Loucy (cell line): ENCODE measurements at regions not wholly inside any gene's neighbourhood (a gene's known extent, or its start where the extent isn't known, plus 50 kb on each side); places are given as distances from the start of the nearest gene placed in this dataset.

Experiments used
- H2AFZ ChIP-seq: fragments of 200-600 bp; sonication (generic); 2 replicates; pipeline ENCODE4 v1.6.0; 2016; ENCODE audit warnings: antibody characterized with exemption, mild to moderate bottlenecking, low read length, moderate library complexity
- H3F3A ChIP-seq: fragments of 200-600 bp; 2 replicates; pipeline ENCODE4 v1.6.0; 2016; ENCODE audit warnings: antibody characterized with exemption, low read depth, mild to moderate bottlenecking
- H3K27me3 ChIP-seq: fragments of 200-600 bp; sonication (generic); 2 replicates; pipeline ENCODE4 v1.6.1; 2014; ENCODE audit warnings: low read length, mild to moderate bottlenecking; ENCODE audit not compliant: insufficient read depth, poor library complexity, severe bottlenecking
- H3K36me3 ChIP-seq: fragments of 200-600 bp; sonication (generic); 2 replicates; pipeline ENCODE4 v1.6.1; 2016; ENCODE audit warnings: low read length; ENCODE audit not compliant: insufficient read depth
- H3K4me1 ChIP-seq: fragments of 200-600 bp; sonication (generic); 2 replicates; pipeline ENCODE4 v1.5.1; 2014; ENCODE audit warnings: low read length, mild to moderate bottlenecking; ENCODE audit not compliant: insufficient read depth, poor library complexity, severe bottlenecking
- H3K4me2 ChIP-seq: fragments of 200-600 bp; sonication (generic); 2 replicates; pipeline ENCODE4 v1.6.0; 2014; ENCODE audit warnings: antibody characterized with exemption, low read length, low read depth, mild to moderate bottlenecking; ENCODE audit not compliant: poor library complexity, severe bottlenecking
- H3K4me3 ChIP-seq: fragments of 200-600 bp; sonication (generic); 2 replicates; pipeline ENCODE4 v1.5.1; 2014; ENCODE audit warnings: low read length, mild to moderate bottlenecking, mixed read lengths; ENCODE audit not compliant: poor library complexity, severe bottlenecking
- H3K79me2 ChIP-seq: fragments of 200-600 bp; sonication (generic); 2 replicates; pipeline ENCODE4 v1.6.1; 2014; ENCODE audit warnings: low read length; ENCODE audit not compliant: insufficient read depth
- H3K9ac ChIP-seq: fragments of 200-600 bp; sonication (generic); 2 replicates; pipeline ENCODE4 v1.6.0; 2014; ENCODE audit warnings: mild to moderate bottlenecking, low read depth, low read length, moderate library complexity; ENCODE audit not compliant: poor library complexity, severe bottlenecking
- H3K9me2 ChIP-seq: fragments of 200-600 bp; sonication (generic); replicated peaks from 2 replicates; pipeline ENCODE4 v1.6.1; 2016; ENCODE audit warnings: low read depth, low read length, mixed read lengths
- H3K9me3 ChIP-seq: fragments of 200-600 bp; sonication (generic); 2 replicates; pipeline ENCODE4 v1.6.1; 2014; ENCODE audit warnings: mild to moderate bottlenecking, antibody characterized with exemption, low read length, low read depth; ENCODE audit not compliant: insufficient read depth
- H4K20me1 ChIP-seq: fragments of 200-600 bp; sonication (generic); 2 replicates; pipeline ENCODE4 v1.6.0; 2014; ENCODE audit warnings: antibody characterized with exemption, low read length, mild to moderate bottlenecking; ENCODE audit not compliant: insufficient read depth, poor library complexity, severe bottlenecking
- EZH2phosphoT487 ChIP-seq: fragments of 200-600 bp; IDR thresholded peaks from 2 replicates; pipeline ENCODE4 v1.6.1; 2018; ENCODE audit warnings: antibody characterized with exemption, mild to moderate bottlenecking, moderate library complexity, borderline replicate concordance
- TF ChIP-seq, protein P1 (sequence below): fragments of 200-600 bp; sonication (generic); conservative IDR thresholded peaks from 2 replicates; pipeline ENCODE4 v1.5.1; 2014; ENCODE audit warnings: mild to moderate bottlenecking, antibody characterized with exemption, low read length

DNA sequence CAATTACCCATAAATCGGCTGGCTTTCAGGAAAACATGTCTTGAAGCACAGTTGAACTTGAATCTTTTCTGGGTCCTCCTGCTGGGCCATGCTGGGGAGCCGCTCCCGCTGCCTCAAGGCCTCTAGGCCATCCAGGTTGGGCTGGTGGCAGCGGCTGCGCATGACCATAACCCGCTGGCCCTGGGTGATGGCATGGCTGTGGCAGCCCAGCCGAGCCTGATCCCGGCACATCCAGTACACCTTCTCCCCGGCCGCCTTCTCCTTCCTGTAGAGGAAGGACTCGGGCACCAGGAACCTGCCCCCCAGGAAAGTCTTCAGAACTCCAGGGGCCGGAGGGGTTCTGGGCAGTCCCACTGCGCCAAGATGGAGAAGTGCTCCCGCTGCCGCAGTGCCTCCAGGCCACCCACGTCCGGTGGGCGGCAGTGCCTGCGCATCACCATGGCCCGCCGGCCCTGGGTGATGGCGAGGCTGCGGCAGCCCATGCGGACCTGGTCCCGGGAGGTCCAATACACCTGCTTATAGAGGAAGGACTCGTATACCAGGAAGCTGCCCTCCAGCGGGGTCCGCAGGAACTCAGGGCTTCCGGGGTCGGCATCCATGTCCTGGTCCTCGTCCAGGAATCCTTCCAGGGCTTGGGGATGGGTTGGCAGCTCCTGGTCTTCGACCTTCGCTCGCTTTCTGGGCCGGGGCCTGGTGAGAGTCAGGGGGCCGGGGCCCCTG, 84.3 kb upstream of the FXR1 start:
- no peaks in the 10 kb centered on the region for H3K9me2 ChIP-seq
- H2AFZ ChIP-seq: no peak overlapping the region
- no peaks in the 10 kb centered on the region for H3F3A ChIP-seq
- no peaks in the 10 kb centered on the region for H3K4me1 ChIP-seq
- H3K79me2 ChIP-seq: no peaks in the 10 kb centered on the region
- no peaks in the 10 kb centered on the region for H4K20me1 ChIP-seq
- no peak overlapping the region for H3K9ac ChIP-seq
- no peak overlapping the region for H3K4me2 ChIP-seq
- no peak for TF ChIP-seq EZH2phosphoT487
- TF ChIP-seq, protein P1, sequence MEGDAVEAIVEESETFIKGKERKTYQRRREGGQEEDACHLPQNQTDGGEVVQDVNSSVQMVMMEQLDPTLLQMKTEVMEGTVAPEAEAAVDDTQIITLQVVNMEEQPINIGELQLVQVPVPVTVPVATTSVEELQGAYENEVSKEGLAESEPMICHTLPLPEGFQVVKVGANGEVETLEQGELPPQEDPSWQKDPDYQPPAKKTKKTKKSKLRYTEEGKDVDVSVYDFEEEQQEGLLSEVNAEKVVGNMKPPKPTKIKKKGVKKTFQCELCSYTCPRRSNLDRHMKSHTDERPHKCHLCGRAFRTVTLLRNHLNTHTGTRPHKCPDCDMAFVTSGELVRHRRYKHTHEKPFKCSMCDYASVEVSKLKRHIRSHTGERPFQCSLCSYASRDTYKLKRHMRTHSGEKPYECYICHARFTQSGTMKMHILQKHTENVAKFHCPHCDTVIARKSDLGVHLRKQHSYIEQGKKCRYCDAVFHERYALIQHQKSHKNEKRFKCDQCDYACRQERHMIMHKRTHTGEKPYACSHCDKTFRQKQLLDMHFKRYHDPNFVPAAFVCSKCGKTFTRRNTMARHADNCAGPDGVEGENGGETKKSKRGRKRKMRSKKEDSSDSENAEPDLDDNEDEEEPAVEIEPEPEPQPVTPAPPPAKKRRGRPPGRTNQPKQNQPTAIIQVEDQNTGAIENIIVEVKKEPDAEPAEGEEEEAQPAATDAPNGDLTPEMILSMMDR: no peak
- H3K27me3 ChIP-seq: no peaks in the 10 kb centered on the region
- no peaks in the 10 kb centered on the region for H3K9me3 ChIP-seq
- no peak overlapping the region for H3K4me3 ChIP-seq
- no peaks in the 10 kb centered on the region for H3K36me3 ChIP-seq

DNA sequence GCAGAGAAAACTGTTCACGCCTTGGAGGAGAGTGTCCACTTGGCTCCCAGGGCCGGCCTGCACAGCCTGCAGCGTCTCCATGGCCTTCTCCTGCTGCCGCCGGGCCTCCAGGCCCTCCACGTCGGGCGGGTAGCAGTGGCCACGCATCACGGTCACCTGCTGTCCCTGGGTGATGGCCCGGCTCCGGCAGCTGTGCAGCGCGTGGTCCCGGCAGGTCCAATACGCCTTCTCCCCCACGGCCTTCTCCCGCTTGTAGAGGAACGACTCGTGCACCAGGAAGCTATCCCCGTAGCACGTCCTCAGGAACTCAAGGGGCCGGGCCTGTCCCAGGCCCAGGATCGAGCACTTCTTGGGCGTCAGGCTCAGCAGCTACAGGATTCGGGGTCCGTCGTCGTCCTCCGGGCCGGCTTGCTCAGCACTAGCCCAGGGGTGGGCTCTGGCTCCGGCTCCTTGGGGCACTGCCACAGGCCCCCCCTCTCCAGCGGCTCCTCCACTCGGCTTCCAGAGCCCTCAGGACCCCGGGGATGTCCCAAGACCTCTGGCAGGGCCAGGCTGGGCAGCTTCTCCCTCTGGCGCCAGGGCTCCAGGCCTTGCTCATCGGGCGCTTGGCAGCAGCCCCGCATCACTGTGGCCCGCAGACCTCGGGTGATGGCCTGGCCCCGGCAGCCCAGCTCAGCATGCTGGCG, 83.6 kb upstream of the FXR1 start:
- H3K4me2 ChIP-seq: no peak overlapping the region
- no peak overlapping the region for H3K9ac ChIP-seq
- H2AFZ ChIP-seq: no peak overlapping the region
- no peaks in the 10 kb centered on the region for H3K79me2 ChIP-seq
- H4K20me1 ChIP-seq: no peaks in the 10 kb centered on the region
- H3F3A ChIP-seq: no peaks in the 10 kb centered on the region
- no peaks in the 10 kb centered on the region for H3K4me1 ChIP-seq
- H3K9me3 ChIP-seq: no peaks in the 10 kb centered on the region
- H3K4me3 ChIP-seq: no peak overlapping the region
- TF ChIP-seq EZH2phosphoT487: no peak
- H3K27me3 ChIP-seq: no peaks in the 10 kb centered on the region
- no peaks in the 10 kb centered on the region for H3K36me3 ChIP-seq
- H3K9me2 ChIP-seq: no peaks in the 10 kb centered on the region

DNA sequence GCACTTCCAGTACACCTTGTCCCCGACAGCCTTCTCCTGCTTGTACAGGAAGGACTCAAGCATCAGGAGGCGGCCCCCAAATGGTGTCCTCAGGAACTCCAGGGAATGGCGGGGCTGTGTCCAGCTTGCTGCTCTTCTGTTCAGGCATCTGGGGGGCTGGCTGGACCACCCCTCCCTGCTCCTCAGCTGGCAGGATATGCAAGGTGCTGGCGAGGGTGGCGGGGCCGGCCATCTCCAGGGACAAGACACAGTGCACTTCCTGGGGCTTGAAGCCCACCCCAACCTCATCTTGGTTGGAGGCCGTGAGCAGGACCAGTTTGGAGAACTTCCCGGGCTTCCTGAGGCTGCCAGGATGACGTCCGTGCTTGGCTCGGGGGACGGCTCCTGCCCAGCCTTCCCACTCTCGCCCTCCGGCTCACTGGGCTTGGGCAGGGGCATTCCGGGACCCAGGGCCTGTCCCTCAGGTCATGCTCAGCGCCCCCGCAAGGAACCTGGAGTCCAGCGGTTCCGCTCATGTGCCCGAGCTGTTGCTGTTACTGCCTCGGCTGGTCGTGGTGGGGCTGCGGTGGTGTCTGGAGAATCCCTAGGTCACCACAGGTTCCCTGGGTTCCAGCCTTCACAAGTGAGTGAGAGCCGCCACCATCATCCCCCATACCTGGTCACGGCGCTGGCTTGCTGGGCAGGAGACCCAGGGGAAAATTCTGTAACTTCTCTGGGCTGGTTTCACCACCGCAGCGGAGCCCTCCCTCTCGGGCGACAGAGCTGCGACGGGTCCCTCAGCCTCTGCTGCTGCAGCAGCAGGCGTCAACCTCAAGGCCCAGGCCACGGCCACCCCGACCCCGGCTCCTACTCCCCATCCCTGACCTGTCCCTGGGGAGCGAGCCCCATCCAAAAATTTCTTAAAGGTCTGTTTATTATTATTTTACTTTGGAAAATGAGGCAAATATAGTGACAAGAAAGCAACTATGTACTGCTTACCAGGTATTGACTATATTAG, 82.8 kb upstream of the FXR1 start:
- TF ChIP-seq, protein P1: no peak
- no peak for TF ChIP-seq EZH2phosphoT487
- Histone ChIP-seq H3K4me2 (no peak overlapping the region), H3K9me2 (no peaks in the 10 kb centered on the region), H3F3A (no peaks in the 10 kb centered on the region), H3K36me3 (no peaks in the 10 kb centered on the region), H3K27me3 (no peaks in the 10 kb centered on the region), H3K9me3 (no peaks in the 10 kb centered on the region), H2AFZ (no peak overlapping the region), H3K79me2 (no peaks in the 10 kb centered on the region), H4K20me1 (no peaks in the 10 kb centered on the region), H3K4me3 (no peak overlapping the region), H3K4me1 (no peaks in the 10 kb centered on the region), H3K9ac (no peak overlapping the region)
